SK-N-SH treated with all-trans-retinoic acid at 6 μM for 48 hours (cell line): ENCODE measurements at regions not wholly inside any gene's neighbourhood (a gene's known extent, or its start where the extent isn't known, plus 50 kb on each side); places are given as distances from the start of the nearest gene placed in this dataset.

Experiments used
- ARNTL ChIP-seq: fragments of 450-650 bp; formaldehyde crosslinking; IDR thresholded peaks from 2 replicates; pipeline ENCODE4 v1.5.0; 2020; ENCODE audit warnings: low read depth, mild to moderate bottlenecking, moderate library complexity, borderline replicate concordance
- BACH2 ChIP-seq: fragments of 250-450 bp; sonication (Bioruptor Pico); IDR thresholded peaks from 2 replicates; pipeline ENCODE4 v1.9.0; 2021; ENCODE audit warnings: mild to moderate bottlenecking, borderline replicate concordance
- GLIS3 ChIP-seq: fragments of 250-450 bp; sonication (Bioruptor Pico); IDR thresholded peaks from 2 replicates; pipeline ENCODE4 v1.5.0; 2020; ENCODE audit warnings: mild to moderate bottlenecking, moderate library complexity
- ISL1 ChIP-seq: fragments of 250-450 bp; sonication (Bioruptor Pico); IDR thresholded peaks from 2 replicates; pipeline ENCODE4 v2.1.2; 2022; ENCODE audit warnings: mild to moderate bottlenecking, moderate library complexity
- RARB ChIP-seq: fragments of 250-450 bp; sonication (Bioruptor Pico); IDR thresholded peaks from 2 replicates; pipeline ENCODE4 v1.8.0; 2021; ENCODE audit warnings: mild to moderate bottlenecking, moderate library complexity
- SNAI2 ChIP-seq: fragments of 250-450 bp; sonication (Bioruptor Pico); IDR thresholded peaks from 2 replicates; pipeline ENCODE4 v1.5.0; 2020; ENCODE audit warnings: mild to moderate bottlenecking, moderate library complexity
- ZFP3 ChIP-seq: fragments of 250-450 bp; sonication (Bioruptor Pico); IDR thresholded peaks from 2 replicates; pipeline ENCODE4 v1.5.0; 2020; ENCODE audit warnings: mild to moderate bottlenecking, moderate library complexity
- ZNF565 ChIP-seq: fragments of 450-650 bp; formaldehyde crosslinking; conservative IDR thresholded peaks from 2 replicates; pipeline ENCODE4 v1.5.0; 2020; ENCODE audit warnings: low read depth, mild to moderate bottlenecking, moderate library complexity
- ZNF70 ChIP-seq: fragments of 450-650 bp; formaldehyde crosslinking; IDR thresholded peaks from 2 replicates; pipeline ENCODE4 v1.5.0; 2020; ENCODE audit warnings: mild to moderate bottlenecking, moderate library complexity
- TF ChIP-seq, protein P1 (sequence below): fragments of 250-450 bp; sonication (Bioruptor Pico); IDR thresholded peaks from 2 replicates; pipeline ENCODE4 v1.8.0; 2020; ENCODE audit warnings: mild to moderate bottlenecking, moderate library complexity, borderline replicate concordance
- TF ChIP-seq, protein P2 (sequence below): fragments of 250-450 bp; sonication (Bioruptor Pico); IDR thresholded peaks from 2 replicates; pipeline ENCODE4 v1.8.0; 2021; ENCODE audit warnings: low read depth, mild to moderate bottlenecking, moderate library complexity, borderline replicate concordance

DNA sequence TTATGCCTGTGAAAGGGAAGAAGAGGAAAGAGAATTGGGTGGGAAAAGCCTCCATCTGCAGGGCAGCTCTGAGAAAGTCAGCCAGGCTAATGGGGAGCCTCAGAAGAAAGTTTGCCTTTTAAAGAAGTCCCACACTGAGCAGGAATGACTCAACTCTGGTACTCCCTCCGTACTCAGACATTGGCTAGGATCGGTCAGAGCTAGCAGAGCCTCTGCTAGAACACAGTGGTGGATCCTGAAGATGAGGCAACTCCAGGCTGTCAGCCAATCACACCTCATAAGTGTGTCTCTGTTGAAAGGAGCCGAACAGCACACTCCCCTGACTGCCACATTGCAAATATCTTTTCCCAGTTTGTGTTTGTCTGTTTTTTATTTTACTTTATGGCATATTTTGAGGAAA is 96.9 kb downstream of the HNRNPLL start:
- TF ChIP-seq ZNF565 (CRISPR knock-in tag) (no peak), GLIS3 (CRISPR knock-in tag) (no peak), RARB (CRISPR knock-in tag) (no peak), ZFP3 (CRISPR knock-in tag) (no peak), ZNF70 (CRISPR knock-in tag) (no peak), SNAI2 (CRISPR knock-in tag) (no peak), ARNTL (CRISPR knock-in tag) (no peak), ISL1 (CRISPR knock-in tag) (no peak), BACH2 (CRISPR knock-in tag) (no peak)
- TF ChIP-seq, protein P1, sequence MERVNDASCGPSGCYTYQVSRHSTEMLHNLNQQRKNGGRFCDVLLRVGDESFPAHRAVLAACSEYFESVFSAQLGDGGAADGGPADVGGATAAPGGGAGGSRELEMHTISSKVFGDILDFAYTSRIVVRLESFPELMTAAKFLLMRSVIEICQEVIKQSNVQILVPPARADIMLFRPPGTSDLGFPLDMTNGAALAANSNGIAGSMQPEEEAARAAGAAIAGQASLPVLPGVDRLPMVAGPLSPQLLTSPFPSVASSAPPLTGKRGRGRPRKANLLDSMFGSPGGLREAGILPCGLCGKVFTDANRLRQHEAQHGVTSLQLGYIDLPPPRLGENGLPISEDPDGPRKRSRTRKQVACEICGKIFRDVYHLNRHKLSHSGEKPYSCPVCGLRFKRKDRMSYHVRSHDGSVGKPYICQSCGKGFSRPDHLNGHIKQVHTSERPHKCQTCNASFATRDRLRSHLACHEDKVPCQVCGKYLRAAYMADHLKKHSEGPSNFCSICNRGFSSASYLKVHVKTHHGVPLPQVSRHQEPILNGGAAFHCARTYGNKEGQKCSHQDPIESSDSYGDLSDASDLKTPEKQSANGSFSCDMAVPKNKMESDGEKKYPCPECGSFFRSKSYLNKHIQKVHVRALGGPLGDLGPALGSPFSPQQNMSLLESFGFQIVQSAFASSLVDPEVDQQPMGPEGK (CRISPR knock-in tag): no peak
- TF ChIP-seq, protein P2, sequence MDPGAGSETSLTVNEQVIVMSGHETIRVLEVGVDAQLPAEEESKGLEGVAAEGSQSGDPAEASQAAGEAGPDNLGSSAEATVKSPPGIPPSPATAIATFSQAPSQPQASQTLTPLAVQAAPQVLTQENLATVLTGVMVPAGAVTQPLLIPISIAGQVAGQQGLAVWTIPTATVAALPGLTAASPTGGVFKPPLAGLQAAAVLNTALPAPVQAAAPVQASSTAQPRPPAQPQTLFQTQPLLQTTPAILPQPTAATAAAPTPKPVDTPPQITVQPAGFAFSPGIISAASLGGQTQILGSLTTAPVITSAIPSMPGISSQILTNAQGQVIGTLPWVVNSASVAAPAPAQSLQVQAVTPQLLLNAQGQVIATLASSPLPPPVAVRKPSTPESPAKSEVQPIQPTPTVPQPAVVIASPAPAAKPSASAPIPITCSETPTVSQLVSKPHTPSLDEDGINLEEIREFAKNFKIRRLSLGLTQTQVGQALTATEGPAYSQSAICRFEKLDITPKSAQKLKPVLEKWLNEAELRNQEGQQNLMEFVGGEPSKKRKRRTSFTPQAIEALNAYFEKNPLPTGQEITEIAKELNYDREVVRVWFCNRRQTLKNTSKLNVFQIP (CRISPR knock-in tag): no peak
